Keratinocyte (primary cell): ENCODE measurements at regions not wholly inside any gene's neighbourhood (a gene's known extent, or its start where the extent isn't known, plus 50 kb on each side); places are given as distances from the start of the nearest gene placed in this dataset.

Experiments used
- DNase-seq: peaks from one replicate; pipeline ENCODE4 v3.0.0-alpha.2; 2011; ENCODE audit warnings: low read depth, missing footprints, low spot score
- FAIRE-seq: peaks from 2 replicates; lab custom pipeline; 2011; peaks lifted over from hg19 to GRCh38; lab: Jason Lieb, UNC
- H2AFZ ChIP-seq: 2 replicates; pipeline ENCODE4 v1.6.0; 2012; ENCODE audit warnings: low read length, control low read depth, inconsistent platforms; ENCODE audit not compliant: control insufficient read depth
- H3K27ac ChIP-seq: 2 replicates; pipeline ENCODE4 v1.5.1; 2011; ENCODE audit warnings: low read length; ENCODE audit not compliant: control insufficient read depth, insufficient read depth
- H3K27me3 ChIP-seq: 3 replicates; pipeline ENCODE4 v1.6.0; 2011; ENCODE audit warnings: low read length; ENCODE audit not compliant: control insufficient read depth, insufficient read depth; ENCODE audit errors: extremely low read depth
- H3K36me3 ChIP-seq, 2 experiments: 2 replicates in 1 of 2; 3 replicates in 1 of 2; pipeline ENCODE4 v1.5.1; 2011; ENCODE audit warnings: low read length in 2 of 2, mild to moderate bottlenecking in 1 of 2; ENCODE audit not compliant: control insufficient read depth in 2 of 2, insufficient read depth in 2 of 2; ENCODE audit errors: extremely low read depth in 1 of 2
- H3K4me1 ChIP-seq: 3 replicates; pipeline ENCODE4 v1.5.1; 2011; ENCODE audit warnings: low read length; ENCODE audit not compliant: control insufficient read depth, insufficient read depth; ENCODE audit errors: extremely low read depth
- H3K4me2 ChIP-seq: 3 replicates; pipeline ENCODE4 v1.6.0; 2011; ENCODE audit warnings: low read depth, low read length; ENCODE audit not compliant: control insufficient read depth, insufficient read depth; ENCODE audit errors: extremely low read depth
- H3K4me3 ChIP-seq, 3 experiments: fragments of 200-600 bp in 1 of 3; sonication (generic) in 1 of 3; 2 replicates in 2 of 3; 3 replicates in 1 of 3; pipeline ENCODE4 v1.5.1; 2011 to 2016; ENCODE audit warnings: low read length in 3 of 3, mild to moderate bottlenecking in 3 of 3, control low read depth in 2 of 3, inconsistent platforms in 1 of 3, low read depth in 1 of 3, mixed read lengths in 1 of 3, mixed run types in 1 of 3, moderate library complexity in 1 of 3; ENCODE audit not compliant: control insufficient read depth in 2 of 3, insufficient read depth in 2 of 3; ENCODE audit errors: extremely low read depth in 1 of 3
- H3K79me2 ChIP-seq: 2 replicates; pipeline ENCODE4 v1.6.0; 2012; ENCODE audit warnings: low read length; ENCODE audit not compliant: control insufficient read depth, insufficient read depth
- H3K9ac ChIP-seq: 3 replicates; pipeline ENCODE4 v1.6.0; 2011; ENCODE audit warnings: low read length; ENCODE audit not compliant: control insufficient read depth, insufficient read depth; ENCODE audit errors: extremely low read depth
- H3K9me1 ChIP-seq: 3 replicates; pipeline ENCODE4 v1.6.0; 2011; ENCODE audit warnings: low read length; ENCODE audit not compliant: control insufficient read depth, insufficient read depth; ENCODE audit errors: extremely low read depth
- H3K9me3 ChIP-seq: 2 replicates; pipeline ENCODE4 v1.5.1; 2012; ENCODE audit warnings: low read depth, low read length; ENCODE audit not compliant: control insufficient read depth
- H4K20me1 ChIP-seq: 3 replicates; pipeline ENCODE4 v1.6.0; 2011; ENCODE audit warnings: low read length; ENCODE audit not compliant: control insufficient read depth, insufficient read depth; ENCODE audit errors: extremely low read depth
- CTCF ChIP-seq, 3 experiments: IDR thresholded peaks in 1 of 3; conservative IDR thresholded peaks in 1 of 3; optimal IDR thresholded peaks in 1 of 3; 2 replicates in 2 of 3; 3 replicates in 1 of 3; pipeline versions ENCODE3 to v1.5.1; 2011; ENCODE audit warnings: low read length in 3 of 3, mild to moderate bottlenecking in 3 of 3, moderate library complexity in 2 of 3, control low read depth in 1 of 3, inconsistent platforms in 1 of 3; ENCODE audit not compliant: insufficient read depth in 2 of 3; ENCODE audit errors: extremely low read depth in 1 of 3
- EZH2 ChIP-seq: IDR thresholded peaks from one replicate; pipeline ENCODE4 v1.6.1; 2012; ENCODE audit warnings: inconsistent platforms, mild to moderate bottlenecking, low read length, moderate library complexity
- dilution Hi-C: fragments of 300-500 bp; cut with MboI; formaldehyde crosslinking; loops from one replicate; pipeline ENCODE4 v1.7.0; 2020; ENCODE audit warnings: low sequenced_read_pairs; ENCODE audit not compliant: extremely low pct_ligation_motif_present

GRCh38 chr11:127670374-127671119 is 670.0 kb upstream of the KIRREL3 start:
- TF ChIP-seq CTCF (optimal IDR thresholded peaks at IDR 0.05 in 1 of 3, IDR thresholded peaks at IDR 0.05 in 1 of 3, conservative IDR thresholded peaks at IDR 0.05 in 1 of 3; ENCODE audit: extremely low read depth in 1 of 3, insufficient read depth in 2 of 3, low read length in 3 of 3) (no peak), EZH2 (no peak)
- dilution Hi-C loops = no loop called here
- Histone ChIP-seq H3K9me1 (no peaks in the 10 kb centered on the region), H4K20me1 (no peaks in the 10 kb centered on the region), H3K27me3 (no peaks in the 10 kb centered on the region), H3K4me2 (no peak overlapping the region), H3K36me3 (no peaks in the 10 kb centered on the region), H3K79me2 (no peaks in the 10 kb centered on the region), H3K4me1 (no peaks in the 10 kb centered on the region), H3K9me3 (no peaks in the 10 kb centered on the region), H3K27ac (no peak overlapping the region), H3K9ac (no peak overlapping the region), H3K4me3 (no peak overlapping the region), H2AFZ (no peak overlapping the region)
- DNase-seq (no peak), FAIRE-seq (no peak)

- no peaks in the 10 kb centered on the region for H3K79me2 ChIP-seq
- FAIRE-seq (no peak), DNase-seq (no peak)
- no peaks in the 10 kb centered on the region for H3K36me3 ChIP-seq
- H3K9me1 ChIP-seq = no peaks in the 10 kb centered on the region
- H3K9me3 ChIP-seq = no peaks in the 10 kb centered on the region
- no peaks in the 10 kb centered on the region for H4K20me1 ChIP-seq
- H3K4me2 ChIP-seq = no peak overlapping the region
- H3K27ac ChIP-seq = no peak overlapping the region
- TF ChIP-seq CTCF (optimal IDR thresholded peaks at IDR 0.05 in 1 of 3, IDR thresholded peaks at IDR 0.05 in 1 of 3, conservative IDR thresholded peaks at IDR 0.05 in 1 of 3; ENCODE audit: extremely low read depth in 1 of 3, insufficient read depth in 2 of 3, low read length in 3 of 3) = no peak
- TF ChIP-seq EZH2 = no peak
- no peak overlapping the region for H3K9ac ChIP-seq
- dilution Hi-C loops = no loop called here
- no peak overlapping the region for H2AFZ ChIP-seq
- H3K4me1 ChIP-seq = no peaks in the 10 kb centered on the region
- no peaks in the 10 kb centered on the region for H3K27me3 ChIP-seq
- no peak overlapping the region for H3K4me3 ChIP-seq
Observed at GRCh38 chr11:127656116-127656836, 655.7 kb upstream of the KIRREL3 start.
